ENCODE measurements at regions not wholly inside any gene's neighbourhood (a gene's known extent, or its start where the extent isn't known, plus 50 kb on each side); places are given as distances from the start of the nearest gene placed in this dataset.

DNA sequence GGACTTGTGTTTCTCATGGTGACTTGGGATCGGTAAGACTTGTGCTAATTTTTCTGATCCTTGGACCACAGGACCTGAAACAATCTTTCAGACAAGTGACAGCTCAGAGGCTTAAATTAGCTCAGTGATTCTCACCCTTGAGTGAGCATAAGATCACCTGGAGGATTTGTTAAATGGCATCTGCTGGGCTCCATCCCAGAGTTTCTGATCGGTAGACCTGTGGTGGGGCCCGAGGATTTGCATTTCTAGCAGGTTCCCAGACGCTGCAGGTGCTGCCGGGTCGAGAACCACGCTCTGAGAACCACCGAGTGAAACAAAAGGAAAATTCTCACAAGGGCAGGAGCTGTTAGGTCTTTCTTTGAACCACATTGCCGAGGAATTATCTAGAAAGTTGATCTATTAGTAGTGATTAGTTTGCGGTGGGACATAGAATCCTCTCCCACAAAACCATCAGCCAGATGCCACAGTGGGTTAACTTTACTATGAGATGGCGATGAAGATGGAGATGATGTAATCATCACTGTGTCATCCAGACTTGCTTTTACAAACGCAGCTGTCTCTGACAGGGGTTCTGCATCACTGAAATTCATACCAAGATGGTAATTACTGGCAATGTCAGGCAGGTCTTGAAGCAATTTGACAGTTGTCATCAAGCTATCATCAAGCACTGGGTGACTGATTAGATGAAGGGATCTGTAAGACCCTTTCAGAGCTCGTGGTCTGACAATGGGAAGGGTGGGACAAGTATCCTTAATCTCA is 184.0 kb downstream of the AACS start:
- H3K36me3 ChIP-seq (ENCODE audit: control insufficient read depth in 1 of 2, insufficient read depth in 2 of 2, low read length in 2 of 2) = no peaks in the 10 kb centered on the region
- no peak overlapping the region for H3K4me3 ChIP-seq (ENCODE audit: low read depth in 1 of 2, low read length in 2 of 2)
- H3K27me3 ChIP-seq (ENCODE audit: low read depth, low read length) = no peaks in the 10 kb centered on the region
- H3K4me1 ChIP-seq (ENCODE audit: control insufficient read depth in 1 of 2, insufficient read depth in 2 of 2, low read length in 2 of 2) = no peaks in the 10 kb centered on the region
- no peak overlapping the region for H3K27ac ChIP-seq (ENCODE audit: low read length)
- H3K9me3 ChIP-seq (ENCODE audit: control insufficient read depth in 1 of 2, low read length in 2 of 2) = no peaks in the 10 kb centered on the region

DNA sequence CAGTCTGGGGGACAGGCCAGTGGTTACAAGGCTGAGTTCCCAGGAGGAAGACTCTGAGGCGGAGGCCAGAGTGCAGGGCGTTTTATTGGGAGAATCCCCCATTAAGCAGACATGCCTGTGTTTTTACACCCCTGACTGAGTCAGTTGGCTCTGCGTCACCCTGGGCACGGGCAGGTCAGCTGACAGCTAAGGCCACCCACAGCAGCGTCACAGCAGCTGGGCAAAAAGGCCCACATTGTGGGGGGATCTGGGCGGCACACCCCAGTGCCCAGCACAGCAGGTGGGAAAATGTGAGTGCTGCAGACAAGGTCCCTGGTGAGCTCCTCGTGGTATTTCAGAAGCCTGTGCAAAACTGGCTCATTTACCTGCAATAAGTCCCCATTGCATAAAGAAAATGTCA is 184.7 kb downstream of the AACS start:
- H3K36me3 ChIP-seq (ENCODE audit: control insufficient read depth in 1 of 2, insufficient read depth in 2 of 2, low read length in 2 of 2) = no peaks in the 10 kb centered on the region
- no peaks in the 10 kb centered on the region for H3K27me3 ChIP-seq (ENCODE audit: low read depth, low read length)
- H3K27ac ChIP-seq (ENCODE audit: low read length) = no peak overlapping the region
- H3K9me3 ChIP-seq (ENCODE audit: control insufficient read depth in 1 of 2, low read length in 2 of 2) = no peaks in the 10 kb centered on the region
- H3K4me3 ChIP-seq (ENCODE audit: low read depth in 1 of 2, low read length in 2 of 2) = no peak overlapping the region
- H3K4me1 ChIP-seq (ENCODE audit: control insufficient read depth in 1 of 2, insufficient read depth in 2 of 2, low read length in 2 of 2) = no peaks in the 10 kb centered on the region

DNA sequence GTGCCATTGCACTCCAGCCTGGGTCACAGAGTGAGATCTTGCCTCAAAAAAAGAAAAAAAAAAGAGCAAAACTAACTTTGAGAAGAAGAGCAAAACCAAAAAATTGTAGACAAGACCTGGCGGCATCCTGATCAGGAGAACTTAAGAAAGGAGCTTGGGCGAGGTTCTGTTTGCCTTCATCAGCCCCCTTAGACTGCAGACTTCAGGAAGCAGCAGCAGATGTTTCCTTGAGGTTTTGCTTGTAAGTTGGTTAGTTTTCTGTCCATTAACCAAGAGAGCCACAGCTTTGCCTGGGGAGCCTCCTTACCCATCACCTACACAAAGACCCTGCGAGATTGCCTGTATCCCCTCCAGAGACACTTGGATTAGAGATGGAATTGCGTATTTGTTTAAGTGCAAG is 189.0 kb downstream of the AACS start:
- peaks cover 3 to 5% of the 10 kb centered on the region in 2 donors for H3K9me3 ChIP-seq (ENCODE audit: control insufficient read depth in 1 of 2, low read length in 2 of 2)

DNA sequence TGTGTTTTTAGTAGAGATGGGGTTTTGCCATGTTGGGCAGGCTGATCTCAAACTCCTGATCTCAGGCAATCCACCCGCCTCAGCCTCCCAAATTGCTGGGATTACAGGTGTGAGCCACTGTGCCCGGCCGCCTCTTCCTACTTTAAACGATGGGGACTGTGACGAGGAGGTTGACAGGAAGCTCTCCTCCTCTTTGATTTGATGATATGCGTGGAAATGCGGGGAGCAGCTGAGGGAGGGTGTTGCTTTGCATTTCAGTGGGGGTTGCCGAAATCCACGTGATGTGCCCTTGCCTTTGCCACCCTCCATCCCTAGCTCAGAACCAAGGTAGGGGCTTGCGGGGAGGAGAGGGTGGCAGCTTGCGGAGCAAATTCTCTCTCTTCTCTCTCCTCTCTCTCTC is 189.6 kb downstream of the AACS start:
- Histone ChIP-seq H3K4me3 (ENCODE audit: low read depth in 1 of 2, low read length in 2 of 2) (no peak overlapping the region), H3K4me1 (ENCODE audit: control insufficient read depth in 1 of 2, insufficient read depth in 2 of 2, low read length in 2 of 2) (no peaks in the 10 kb centered on the region), H3K36me3 (ENCODE audit: control insufficient read depth in 1 of 2, insufficient read depth in 2 of 2, low read length in 2 of 2) (no peaks in the 10 kb centered on the region), H3K27me3 (ENCODE audit: low read depth, low read length) (no peaks in the 10 kb centered on the region), H3K9me3 (ENCODE audit: control insufficient read depth in 1 of 2, low read length in 2 of 2) (peaks cover 3 to 5% of the 10 kb centered on the region in 2 donors), H3K27ac (ENCODE audit: low read length) (no peak overlapping the region)

More for the DNA sequence above, 189.0 kb downstream of the AACS start:
- H3K27ac ChIP-seq (ENCODE audit: low read length) = no peak overlapping the region
- no peak overlapping the region for H3K4me3 ChIP-seq (ENCODE audit: low read depth in 1 of 2, low read length in 2 of 2)
- H3K4me1 ChIP-seq (ENCODE audit: control insufficient read depth in 1 of 2, insufficient read depth in 2 of 2, low read length in 2 of 2) = no peaks in the 10 kb centered on the region
- H3K36me3 ChIP-seq (ENCODE audit: control insufficient read depth in 1 of 2, insufficient read depth in 2 of 2, low read length in 2 of 2) = no peaks in the 10 kb centered on the region
- H3K27me3 ChIP-seq (ENCODE audit: low read depth, low read length) = no peaks in the 10 kb centered on the region

DNA sequence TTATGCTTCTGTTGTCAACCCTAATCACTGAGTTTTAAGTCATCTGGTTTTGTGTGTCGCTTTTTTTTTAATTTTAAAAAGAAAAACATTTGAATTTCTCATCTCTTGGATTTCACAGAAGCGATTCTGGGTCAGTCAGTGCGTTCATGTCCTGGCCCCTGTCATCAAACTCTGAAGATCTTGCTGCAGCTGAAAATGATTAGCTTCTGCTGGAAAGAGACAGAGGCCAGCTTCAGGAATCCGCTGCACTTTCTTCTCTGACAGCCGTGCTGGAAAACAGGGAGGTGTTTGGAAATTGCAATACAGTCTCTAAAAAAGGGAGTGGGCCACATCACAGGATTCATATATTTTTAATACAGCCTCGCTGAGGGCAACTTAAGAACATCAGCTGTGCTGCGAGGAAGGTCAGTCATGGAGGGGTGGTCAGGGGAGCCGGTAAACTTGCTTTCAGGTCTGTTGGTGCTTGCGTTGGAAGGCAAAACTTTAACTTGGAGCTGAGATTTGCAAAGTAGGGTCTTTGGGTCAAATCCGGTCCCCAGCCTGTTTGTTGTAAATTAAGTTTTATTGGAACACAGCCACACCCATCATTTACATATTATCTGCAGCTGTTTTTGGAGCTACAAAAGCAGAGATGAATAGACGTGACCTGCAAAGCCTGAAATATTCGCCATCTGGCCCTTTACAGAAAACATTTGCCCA is 190.8 kb downstream of the AACS start:
- no peaks in the 10 kb centered on the region for H3K4me1 ChIP-seq (ENCODE audit: control insufficient read depth in 1 of 2, insufficient read depth in 2 of 2, low read length in 2 of 2)
- H3K27me3 ChIP-seq (ENCODE audit: low read depth, low read length) = no peaks in the 10 kb centered on the region
- H3K36me3 ChIP-seq (ENCODE audit: control insufficient read depth in 1 of 2, insufficient read depth in 2 of 2, low read length in 2 of 2) = no peaks in the 10 kb centered on the region
- no peak overlapping the region for H3K27ac ChIP-seq (ENCODE audit: low read length)
- no peak overlapping the region for H3K4me3 ChIP-seq (ENCODE audit: low read depth in 1 of 2, low read length in 2 of 2)
- H3K9me3 ChIP-seq (ENCODE audit: control insufficient read depth in 1 of 2, low read length in 2 of 2) = peaks cover 3 to 5% of the 10 kb centered on the region in 2 donors

GRCh38 chr12:125256634-125256936 is 191.3 kb downstream of the AACS start:
- no peak overlapping the region for H3K27ac ChIP-seq (ENCODE audit: low read length)
- H3K9me3 ChIP-seq (ENCODE audit: control insufficient read depth in 1 of 2, low read length in 2 of 2) = peaks cover 3 to 5% of the 10 kb centered on the region in 2 donors
- no peaks in the 10 kb centered on the region for H3K4me1 ChIP-seq (ENCODE audit: control insufficient read depth in 1 of 2, insufficient read depth in 2 of 2, low read length in 2 of 2)
- no peak overlapping the region for H3K4me3 ChIP-seq (ENCODE audit: low read depth in 1 of 2, low read length in 2 of 2)
- H3K36me3 ChIP-seq (ENCODE audit: control insufficient read depth in 1 of 2, insufficient read depth in 2 of 2, low read length in 2 of 2) = no peaks in the 10 kb centered on the region
- no peaks in the 10 kb centered on the region for H3K27me3 ChIP-seq (ENCODE audit: low read depth, low read length)

- peaks cover 5 to 14% of the 10 kb centered on the region in 2 donors for H3K9me3 ChIP-seq (ENCODE audit: control insufficient read depth in 1 of 2, low read length in 2 of 2)
- H3K27ac ChIP-seq (ENCODE audit: low read length) = no peak overlapping the region
- H3K4me3 ChIP-seq (ENCODE audit: low read depth in 1 of 2, low read length in 2 of 2) = no peak overlapping the region
- no peaks in the 10 kb centered on the region for H3K4me1 ChIP-seq (ENCODE audit: control insufficient read depth in 1 of 2, insufficient read depth in 2 of 2, low read length in 2 of 2)
- no peaks in the 10 kb centered on the region for H3K27me3 ChIP-seq (ENCODE audit: low read depth, low read length)
- no peaks in the 10 kb centered on the region for H3K36me3 ChIP-seq (ENCODE audit: control insufficient read depth in 1 of 2, insufficient read depth in 2 of 2, low read length in 2 of 2)
Measured at GRCh38 chr12:125259178-125259867, 194.1 kb downstream of the AACS start.

DNA sequence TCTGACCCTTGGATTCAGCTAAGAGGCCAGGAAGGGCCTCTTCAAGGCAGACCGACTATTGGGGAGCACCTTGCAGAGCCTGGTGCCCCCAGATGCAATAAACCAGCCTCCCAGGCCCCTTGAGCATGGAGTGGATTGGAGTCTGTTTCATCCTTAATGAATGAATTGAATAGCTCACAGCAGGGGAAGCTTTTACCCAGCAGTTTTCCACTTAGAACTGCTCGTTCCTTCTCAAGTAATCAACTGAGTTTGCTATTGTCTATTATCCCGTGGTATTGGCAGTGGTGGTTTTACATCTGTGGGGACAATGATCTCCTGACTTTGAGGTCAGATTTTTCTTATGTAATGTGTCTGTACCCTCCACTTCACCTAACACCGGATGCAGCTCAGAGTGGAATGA is 197.6 kb downstream of the AACS start:
- Histone ChIP-seq H3K4me1 (ENCODE audit: control insufficient read depth in 1 of 2, insufficient read depth in 2 of 2, low read length in 2 of 2) (no peaks in the 10 kb centered on the region), H3K27me3 (ENCODE audit: low read depth, low read length) (no peaks in the 10 kb centered on the region), H3K9me3 (ENCODE audit: control insufficient read depth in 1 of 2, low read length in 2 of 2) (peaks cover 0 to 12% of the 10 kb centered on the region in 2 donors), H3K27ac (ENCODE audit: low read length) (no peak overlapping the region), H3K36me3 (ENCODE audit: control insufficient read depth in 1 of 2, insufficient read depth in 2 of 2, low read length in 2 of 2) (no peaks in the 10 kb centered on the region), H3K4me3 (ENCODE audit: low read depth in 1 of 2, low read length in 2 of 2) (no peak overlapping the region)

DNA sequence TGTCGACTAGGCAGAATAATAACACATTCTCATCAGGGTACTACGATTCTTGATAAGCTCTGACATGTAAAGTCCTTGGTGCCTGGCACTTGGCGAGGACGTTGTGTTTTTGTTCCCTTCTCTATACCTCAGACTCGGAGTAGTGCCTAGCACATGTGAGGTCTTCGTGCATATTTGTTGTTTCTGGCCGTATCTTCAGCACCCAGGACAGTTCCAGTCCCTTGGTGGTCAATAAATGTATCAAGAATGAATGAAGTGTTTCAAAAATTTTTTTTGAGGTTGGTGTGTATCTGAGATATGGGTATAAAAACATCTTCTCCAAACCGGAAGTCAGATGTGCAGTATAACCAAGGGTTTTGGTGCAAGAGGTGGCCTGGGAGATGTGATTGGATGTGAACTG is 198.2 kb downstream of the AACS start:
- no peak overlapping the region for H3K27ac ChIP-seq (ENCODE audit: low read length)
- no peaks in the 10 kb centered on the region for H3K27me3 ChIP-seq (ENCODE audit: low read depth, low read length)
- no peaks in the 10 kb centered on the region for H3K4me1 ChIP-seq (ENCODE audit: control insufficient read depth in 1 of 2, insufficient read depth in 2 of 2, low read length in 2 of 2)
- no peaks in the 10 kb centered on the region for H3K36me3 ChIP-seq (ENCODE audit: control insufficient read depth in 1 of 2, insufficient read depth in 2 of 2, low read length in 2 of 2)
- no peak overlapping the region for H3K4me3 ChIP-seq (ENCODE audit: low read depth in 1 of 2, low read length in 2 of 2)
- H3K9me3 ChIP-seq (ENCODE audit: control insufficient read depth in 1 of 2, low read length in 2 of 2) = peaks cover 0 to 12% of the 10 kb centered on the region in 2 donors

DNA sequence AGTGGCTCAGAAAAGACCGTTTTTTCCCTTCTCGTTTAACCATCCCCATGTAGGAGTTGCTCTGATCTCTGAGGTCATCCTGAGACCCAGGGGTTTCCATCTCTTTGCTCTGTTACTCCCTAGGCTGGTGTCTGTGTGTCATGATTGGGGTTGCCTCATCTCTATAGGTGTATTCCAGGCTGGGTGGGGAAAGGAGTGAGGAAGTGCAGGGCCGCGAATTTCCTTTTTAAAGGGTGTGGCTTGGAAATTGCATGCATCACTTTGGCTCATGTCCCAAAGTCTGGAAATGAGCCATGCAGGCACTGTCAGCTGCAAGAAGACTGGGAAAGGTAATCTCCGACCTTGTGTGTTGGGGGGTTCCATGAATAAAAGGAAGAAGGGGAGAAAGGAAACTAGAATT is 201.9 kb downstream of the AACS start:
- Histone ChIP-seq H3K36me3 (ENCODE audit: control insufficient read depth in 1 of 2, insufficient read depth in 2 of 2, low read length in 2 of 2) (no peaks in the 10 kb centered on the region), H3K9me3 (ENCODE audit: control insufficient read depth in 1 of 2, low read length in 2 of 2) (peaks cover 0 to 12% of the 10 kb centered on the region in 2 donors), H3K27ac (ENCODE audit: low read length) (no peak overlapping the region), H3K4me1 (ENCODE audit: control insufficient read depth in 1 of 2, insufficient read depth in 2 of 2, low read length in 2 of 2) (no peaks in the 10 kb centered on the region), H3K4me3 (ENCODE audit: low read depth in 1 of 2, low read length in 2 of 2) (no peak overlapping the region), H3K27me3 (ENCODE audit: low read depth, low read length) (no peaks in the 10 kb centered on the region)

DNA sequence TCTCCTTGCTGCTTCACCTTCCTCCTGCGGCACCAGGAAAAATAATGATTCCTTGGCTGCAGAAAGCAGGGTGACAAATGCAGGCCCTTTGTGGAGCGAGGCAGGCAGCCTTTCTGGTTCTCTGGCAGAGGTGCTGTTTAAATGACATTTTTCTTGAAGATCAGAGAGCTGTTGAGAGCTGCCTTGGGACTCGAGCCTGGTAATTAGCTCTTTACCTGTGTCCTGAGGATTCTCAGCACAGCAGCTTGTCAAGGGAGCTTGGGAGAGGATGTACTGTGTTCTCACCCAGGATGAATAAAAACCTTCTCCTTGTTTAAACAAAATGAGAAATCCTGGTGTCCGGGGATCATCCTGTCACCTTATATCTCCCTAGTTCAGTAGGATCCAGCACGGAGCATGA is 204.0 kb downstream of the AACS start:
- Histone ChIP-seq H3K9me3 (ENCODE audit: control insufficient read depth in 1 of 2, low read length in 2 of 2) (peaks cover 0 to 1% of the 10 kb centered on the region in 2 donors), H3K27me3 (ENCODE audit: low read depth, low read length) (no peaks in the 10 kb centered on the region), H3K4me1 (ENCODE audit: control insufficient read depth in 1 of 2, insufficient read depth in 2 of 2, low read length in 2 of 2) (no peaks in the 10 kb centered on the region), H3K36me3 (ENCODE audit: control insufficient read depth in 1 of 2, insufficient read depth in 2 of 2, low read length in 2 of 2) (no peaks in the 10 kb centered on the region), H3K27ac (ENCODE audit: low read length) (no peak overlapping the region), H3K4me3 (ENCODE audit: low read depth in 1 of 2, low read length in 2 of 2) (no peak overlapping the region)

Measured in muscle layer of duodenum (tissue), 2 donors.